GM23338 (cell line): ENCODE measurements at regions not wholly inside any gene's neighbourhood (a gene's known extent, or its start where the extent isn't known, plus 50 kb on each side); places are given as distances from the start of the nearest gene placed in this dataset.

Experiments used
- ATAC-seq: fragments of 200-7000 bp; cut with Tn5 transposase; 3 replicates; pipeline ENCODE4 v1.9.1; 2020
- DNase-seq: peaks from one replicate; pipeline ENCODE4 v3.0.0-alpha.2; 2015; ENCODE audit warnings: low spot score
- H2AFZ ChIP-seq: fragments of 200-600 bp; sonication (generic); 2 replicates; pipeline ENCODE4 v1.8.0; 2016; ENCODE audit warnings: antibody characterized with exemption, mild to moderate bottlenecking, moderate library complexity
- H3F3A ChIP-seq: fragments of 200-600 bp; sonication (generic); replicated peaks from 2 replicates; pipeline ENCODE4 v1.8.0; 2017; ENCODE audit warnings: antibody characterized with exemption, mixed run types, low read depth
- H3K27ac ChIP-seq: fragments of 200-600 bp; sonication (generic); 2 replicates; pipeline ENCODE4 v1.6.1; 2016; ENCODE audit warnings: low read depth
- H3K27me3 ChIP-seq: fragments of 200-600 bp; sonication (generic); 2 replicates; pipeline ENCODE4 v1.8.0; 2016; ENCODE audit warnings: mild to moderate bottlenecking, mixed run types, moderate library complexity; ENCODE audit not compliant: insufficient read depth
- H3K36me3 ChIP-seq: fragments of 200-600 bp; sonication (generic); 2 replicates; pipeline ENCODE4 v1.8.0; 2016; ENCODE audit warnings: mild to moderate bottlenecking; ENCODE audit not compliant: insufficient read depth
- H3K4me1 ChIP-seq: fragments of 200-600 bp; sonication (generic); 2 replicates; pipeline ENCODE4 v1.8.0; 2016; ENCODE audit warnings: mild to moderate bottlenecking, moderate library complexity; ENCODE audit not compliant: insufficient read depth
- H3K4me2 ChIP-seq: fragments of 200-600 bp; sonication (generic); 2 replicates; pipeline ENCODE4 v1.7.1; 2017; ENCODE audit warnings: mixed run types
- H3K4me3 ChIP-seq: fragments of 200-600 bp; sonication (generic); 2 replicates; pipeline ENCODE4 v1.6.1; 2016; ENCODE audit warnings: mixed run types
- H3K79me2 ChIP-seq: fragments of 200-600 bp; sonication (generic); replicated peaks from 2 replicates; pipeline ENCODE4 v1.8.0; 2017; ENCODE audit warnings: mild to moderate bottlenecking; ENCODE audit not compliant: insufficient read depth
- H3K9me2 ChIP-seq: fragments of 200-600 bp; sonication (generic); 2 replicates; pipeline ENCODE4 v1.8.0; 2017; ENCODE audit not compliant: insufficient read depth
- H4K20me1 ChIP-seq: fragments of 200-600 bp; sonication (generic); replicated peaks from 2 replicates; pipeline ENCODE4 v1.8.0; 2017; ENCODE audit warnings: mild to moderate bottlenecking; ENCODE audit not compliant: insufficient read depth
- H3K27ac Mint-ChIP-seq: 2 replicates; pipeline ENCODE4 v1.8.0; 2020; ENCODE audit warnings: inconsistent platforms, mild to moderate bottlenecking, moderate library complexity, mixed read lengths
- H3K27me3 Mint-ChIP-seq: 3 replicates; pipeline ENCODE4 v1.8.0; 2022; ENCODE audit warnings: low read depth, mild to moderate bottlenecking, moderate library complexity, mixed read lengths, inconsistent platforms; ENCODE audit not compliant: insufficient read depth, poor library complexity
- H3K36me3 Mint-ChIP-seq: 3 replicates; pipeline ENCODE4 v1.8.0; 2021; ENCODE audit warnings: low read depth, mild to moderate bottlenecking, inconsistent platforms, moderate library complexity, mixed read lengths
- H3K4me1 Mint-ChIP-seq: 3 replicates; pipeline ENCODE4 v1.8.0; 2020; ENCODE audit warnings: mild to moderate bottlenecking, inconsistent platforms, mixed read lengths
- H3K4me3 Mint-ChIP-seq: 3 replicates; pipeline ENCODE4 v1.8.0; 2021; ENCODE audit warnings: moderate library complexity, mild to moderate bottlenecking, inconsistent platforms, mixed read lengths
- H3K9me3 Mint-ChIP-seq: 3 replicates; pipeline ENCODE4 v1.8.0; 2020; ENCODE audit warnings: moderate library complexity, mild to moderate bottlenecking, inconsistent platforms, mixed read lengths
- CREB1 ChIP-seq: fragments of 250-450 bp; sonication (Bioruptor Pico); IDR thresholded peaks from 2 replicates; pipeline ENCODE4 v1.5.0; 2020; ENCODE audit warnings: low read depth, mild to moderate bottlenecking, moderate library complexity
- NANOG ChIP-seq: IDR thresholded peaks from 2 replicates; pipeline ENCODE4 v1.6.1; 2016; ENCODE audit warnings: antibody characterized with exemption, borderline replicate concordance
- STAT1 ChIP-seq: IDR thresholded peaks from one replicate; pipeline ENCODE4 v1.6.1; 2016; ENCODE audit warnings: antibody characterized with exemption; ENCODE audit not compliant: unreplicated experiment
- ZNF331 ChIP-seq: fragments of 250-450 bp; sonication (Bioruptor Pico); IDR thresholded peaks from 2 replicates; pipeline ENCODE4 v1.5.0; 2020; ENCODE audit warnings: low read depth, mild to moderate bottlenecking, moderate library complexity
- TF ChIP-seq, protein P1 (sequence below): fragments of 250-450 bp; sonication (Bioruptor Pico); IDR thresholded peaks from 2 replicates; pipeline ENCODE4 v1.5.0; 2020; ENCODE audit warnings: mild to moderate bottlenecking, moderate library complexity
- TF ChIP-seq, protein P2 (sequence below): IDR thresholded peaks from 2 replicates; pipeline ENCODE4 v1.6.1; 2016; ENCODE audit warnings: antibody characterized with exemption

DNA sequence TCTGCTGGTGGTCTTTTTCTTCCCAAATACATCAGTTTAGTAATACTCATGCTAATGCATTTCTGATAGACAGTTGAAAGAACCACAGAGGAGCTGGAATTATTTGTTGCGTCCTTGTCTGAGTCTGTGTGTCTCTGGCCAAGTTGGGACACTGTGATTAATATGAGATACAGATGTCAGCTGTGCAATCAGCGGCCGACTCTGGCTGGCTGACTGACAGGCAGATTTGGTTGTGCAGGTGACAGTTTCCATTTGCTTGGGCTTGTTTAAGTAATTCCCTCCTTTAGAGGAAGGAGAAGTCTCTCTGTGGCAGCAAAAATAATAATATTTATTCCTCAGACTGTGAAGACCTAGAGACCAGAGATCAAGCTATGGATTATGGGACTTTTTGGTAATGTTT lies 176.2 kb upstream of the CHRM2 start (continued):
- TF ChIP-seq, protein P1, sequence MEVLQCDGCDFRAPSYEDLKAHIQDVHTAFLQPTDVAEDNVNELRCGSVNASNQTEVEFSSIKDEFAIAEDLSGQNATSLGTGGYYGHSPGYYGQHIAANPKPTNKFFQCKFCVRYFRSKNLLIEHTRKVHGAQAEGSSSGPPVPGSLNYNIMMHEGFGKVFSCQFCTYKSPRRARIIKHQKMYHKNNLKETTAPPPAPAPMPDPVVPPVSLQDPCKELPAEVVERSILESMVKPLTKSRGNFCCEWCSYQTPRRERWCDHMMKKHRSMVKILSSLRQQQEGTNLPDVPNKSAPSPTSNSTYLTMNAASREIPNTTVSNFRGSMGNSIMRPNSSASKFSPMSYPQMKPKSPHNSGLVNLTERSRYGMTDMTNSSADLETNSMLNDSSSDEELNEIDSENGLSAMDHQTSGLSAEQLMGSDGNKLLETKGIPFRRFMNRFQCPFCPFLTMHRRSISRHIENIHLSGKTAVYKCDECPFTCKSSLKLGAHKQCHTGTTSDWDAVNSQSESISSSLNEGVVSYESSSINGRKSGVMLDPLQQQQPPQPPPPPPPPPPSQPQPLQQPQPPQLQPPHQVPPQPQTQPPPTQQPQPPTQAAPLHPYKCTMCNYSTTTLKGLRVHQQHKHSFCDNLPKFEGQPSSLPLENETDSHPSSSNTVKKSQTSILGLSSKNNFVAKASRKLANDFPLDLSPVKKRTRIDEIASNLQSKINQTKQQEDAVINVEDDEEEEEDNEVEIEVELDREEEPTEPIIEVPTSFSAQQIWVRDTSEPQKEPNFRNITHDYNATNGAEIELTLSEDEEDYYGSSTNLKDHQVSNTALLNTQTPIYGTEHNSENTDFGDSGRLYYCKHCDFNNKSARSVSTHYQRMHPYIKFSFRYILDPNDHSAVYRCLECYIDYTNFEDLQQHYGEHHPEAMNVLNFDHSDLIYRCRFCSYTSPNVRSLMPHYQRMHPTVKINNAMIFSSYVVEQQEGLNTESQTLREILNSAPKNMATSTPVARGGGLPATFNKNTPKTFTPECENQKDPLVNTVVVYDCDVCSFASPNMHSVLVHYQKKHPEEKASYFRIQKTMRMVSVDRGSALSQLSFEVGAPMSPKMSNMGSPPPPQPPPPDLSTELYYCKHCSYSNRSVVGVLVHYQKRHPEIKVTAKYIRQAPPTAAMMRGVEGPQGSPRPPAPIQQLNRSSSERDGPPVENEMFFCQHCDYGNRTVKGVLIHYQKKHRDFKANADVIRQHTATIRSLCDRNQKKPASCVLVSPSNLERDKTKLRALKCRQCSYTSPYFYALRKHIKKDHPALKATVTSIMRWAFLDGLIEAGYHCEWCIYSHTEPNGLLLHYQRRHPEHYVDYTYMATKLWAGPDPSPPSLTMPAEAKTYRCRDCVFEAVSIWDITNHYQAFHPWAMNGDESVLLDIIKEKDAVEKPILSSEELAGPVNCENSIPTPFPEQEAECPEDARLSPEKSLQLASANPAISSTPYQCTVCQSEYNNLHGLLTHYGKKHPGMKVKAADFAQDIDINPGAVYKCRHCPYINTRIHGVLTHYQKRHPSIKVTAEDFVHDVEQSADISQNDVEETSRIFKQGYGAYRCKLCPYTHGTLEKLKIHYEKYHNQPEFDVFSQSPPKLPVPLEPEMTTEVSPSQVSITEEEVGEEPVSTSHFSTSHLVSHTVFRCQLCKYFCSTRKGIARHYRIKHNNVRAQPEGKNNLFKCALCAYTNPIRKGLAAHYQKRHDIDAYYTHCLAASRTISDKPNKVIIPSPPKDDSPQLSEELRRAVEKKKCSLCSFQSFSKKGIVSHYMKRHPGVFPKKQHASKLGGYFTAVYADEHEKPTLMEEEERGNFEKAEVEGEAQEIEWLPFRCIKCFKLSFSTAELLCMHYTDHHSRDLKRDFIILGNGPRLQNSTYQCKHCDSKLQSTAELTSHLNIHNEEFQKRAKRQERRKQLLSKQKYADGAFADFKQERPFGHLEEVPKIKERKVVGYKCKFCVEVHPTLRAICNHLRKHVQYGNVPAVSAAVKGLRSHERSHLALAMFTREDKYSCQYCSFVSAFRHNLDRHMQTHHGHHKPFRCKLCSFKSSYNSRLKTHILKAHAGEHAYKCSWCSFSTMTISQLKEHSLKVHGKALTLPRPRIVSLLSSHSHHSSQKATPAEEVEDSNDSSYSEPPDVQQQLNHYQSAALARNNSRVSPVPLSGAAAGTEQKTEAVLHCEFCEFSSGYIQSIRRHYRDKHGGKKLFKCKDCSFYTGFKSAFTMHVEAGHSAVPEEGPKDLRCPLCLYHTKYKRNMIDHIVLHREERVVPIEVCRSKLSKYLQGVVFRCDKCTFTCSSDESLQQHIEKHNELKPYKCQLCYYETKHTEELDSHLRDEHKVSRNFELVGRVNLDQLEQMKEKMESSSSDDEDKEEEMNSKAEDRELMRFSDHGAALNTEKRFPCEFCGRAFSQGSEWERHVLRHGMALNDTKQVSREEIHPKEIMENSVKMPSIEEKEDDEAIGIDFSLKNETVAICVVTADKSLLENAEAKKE (CRISPR knock-in tag) = no peak
- no peak for TF ChIP-seq STAT1
- TF ChIP-seq, protein P2, sequence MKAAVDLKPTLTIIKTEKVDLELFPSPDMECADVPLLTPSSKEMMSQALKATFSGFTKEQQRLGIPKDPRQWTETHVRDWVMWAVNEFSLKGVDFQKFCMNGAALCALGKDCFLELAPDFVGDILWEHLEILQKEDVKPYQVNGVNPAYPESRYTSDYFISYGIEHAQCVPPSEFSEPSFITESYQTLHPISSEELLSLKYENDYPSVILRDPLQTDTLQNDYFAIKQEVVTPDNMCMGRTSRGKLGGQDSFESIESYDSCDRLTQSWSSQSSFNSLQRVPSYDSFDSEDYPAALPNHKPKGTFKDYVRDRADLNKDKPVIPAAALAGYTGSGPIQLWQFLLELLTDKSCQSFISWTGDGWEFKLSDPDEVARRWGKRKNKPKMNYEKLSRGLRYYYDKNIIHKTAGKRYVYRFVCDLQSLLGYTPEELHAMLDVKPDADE = no peak
- TF ChIP-seq ZNF331 (CRISPR knock-in tag) = no peak

DNA sequence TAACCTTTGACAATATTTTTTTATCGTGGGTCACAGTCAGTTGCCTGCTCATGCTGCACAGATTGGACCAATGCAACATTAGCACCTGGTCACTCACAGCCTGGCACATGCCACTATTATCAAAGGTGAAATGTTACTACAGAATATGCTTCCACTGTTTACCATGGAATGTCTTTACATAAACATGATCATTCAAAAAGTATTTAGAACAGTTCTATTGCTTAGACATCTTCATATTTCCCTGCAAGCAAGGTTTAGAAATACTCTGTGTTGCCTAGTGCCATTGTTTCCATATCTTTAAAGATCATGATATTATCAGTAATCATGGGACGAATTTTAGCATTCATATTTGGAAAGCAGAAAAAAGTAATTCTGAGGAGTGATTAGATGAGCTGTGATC lies 179.9 kb upstream of the CHRM2 start:
- Mint-ChIP-seq H3K4me3 (no peak overlapping the region), H3K27ac (no peak overlapping the region), H3K4me1 (no peaks in the 10 kb centered on the region; the same call in 2 of the 3 replicates), H3K36me3 (no peaks in the 10 kb centered on the region), H3K27me3 (no peaks in the 10 kb centered on the region), H3K9me3 (no peaks in the 10 kb centered on the region)
- Histone ChIP-seq H3F3A (no peaks in the 10 kb centered on the region), H3K4me1 (no peaks in the 10 kb centered on the region), H2AFZ (no peak overlapping the region), H3K36me3 (no peaks in the 10 kb centered on the region), H3K4me2 (no peak overlapping the region), H3K79me2 (no peaks in the 10 kb centered on the region), H3K27ac (no peak overlapping the region), H3K9me2 (no peaks in the 10 kb centered on the region), H4K20me1 (no peaks in the 10 kb centered on the region), H3K4me3 (no peak overlapping the region), H3K27me3 (no peaks in the 10 kb centered on the region)
- ATAC-seq = no peak
- DNase-seq = no peak
- TF ChIP-seq CREB1 (CRISPR knock-in tag) (no peak), ZNF331 (CRISPR knock-in tag) (no peak), NANOG (no peak)
- TF ChIP-seq, protein P1 (CRISPR knock-in tag) = no peak
